Hepatocyte (in vitro differentiated cells): ENCODE measurements at regions not wholly inside any gene's neighbourhood (a gene's known extent, or its start where the extent isn't known, plus 50 kb on each side); places are given as distances from the start of the nearest gene placed in this dataset.

Experiments
- DNase-seq: peaks from one replicate; pipeline ENCODE4 v3.0.0-alpha.2; 2016; ENCODE audit warnings: low spot score
- H2AFZ ChIP-seq: fragments of 200-600 bp; sonication (generic); 2 replicates; pipeline ENCODE4 v1.6.0; 2016; ENCODE audit warnings: antibody characterized with exemption, mild to moderate bottlenecking
- H3K27ac ChIP-seq: fragments of 200-600 bp; sonication (generic); 2 replicates; pipeline ENCODE4 v1.5.1; 2016; ENCODE audit warnings: mild to moderate bottlenecking
- H3K27me3 ChIP-seq: fragments of 200-600 bp; sonication (generic); 2 replicates; pipeline ENCODE4 v1.6.1; 2016
- H3K36me3 ChIP-seq: fragments of 200-600 bp; sonication (generic); replicated peaks from 2 replicates; pipeline ENCODE4 v1.5.1; 2016; ENCODE audit warnings: low read depth; ENCODE audit not compliant: insufficient read depth
- H3K4me1 ChIP-seq: fragments of 200-600 bp; sonication (generic); 2 replicates; pipeline ENCODE4 v1.5.1; 2016; ENCODE audit warnings: mild to moderate bottlenecking, moderate library complexity; ENCODE audit not compliant: insufficient read depth
- H3K4me2 ChIP-seq: fragments of 200-600 bp; sonication (generic); 2 replicates; pipeline ENCODE4 v1.6.0; 2016
- H3K4me3 ChIP-seq: fragments of 200-600 bp; sonication (generic); 2 replicates; pipeline ENCODE4 v1.5.1; 2016; ENCODE audit warnings: mild to moderate bottlenecking
- H3K79me2 ChIP-seq: fragments of 200-600 bp; sonication (generic); 2 replicates; pipeline ENCODE4 v1.6.0; 2017; ENCODE audit warnings: mild to moderate bottlenecking
- H3K9me2 ChIP-seq: fragments of 200-600 bp; sonication (generic); replicated peaks from 2 replicates; pipeline ENCODE4 v1.6.0; 2017; ENCODE audit warnings: mild to moderate bottlenecking; ENCODE audit not compliant: insufficient read depth
- H3K9me3 ChIP-seq: fragments of 200-600 bp; sonication (generic); 2 replicates; pipeline ENCODE4 v1.5.1; 2016; ENCODE audit warnings: low read depth, mild to moderate bottlenecking
- H4K20me1 ChIP-seq: fragments of 200-600 bp; sonication (generic); 2 replicates; pipeline ENCODE4 v1.6.0; 2016; ENCODE audit warnings: mild to moderate bottlenecking; ENCODE audit not compliant: insufficient read depth, poor library complexity, severe bottlenecking
- EZH2 ChIP-seq: fragments of 200-600 bp; sonication (generic); IDR thresholded peaks from 2 replicates; pipeline ENCODE4 v1.6.1; 2016; ENCODE audit warnings: antibody characterized with exemption, mild to moderate bottlenecking, borderline replicate concordance
- EZH2phosphoT487 ChIP-seq: fragments of 200-600 bp; sonication (generic); IDR thresholded peaks from one replicate; pipeline ENCODE4 v1.6.1; 2018; ENCODE audit warnings: antibody characterized with exemption, mild to moderate bottlenecking, low read depth, moderate library complexity; ENCODE audit not compliant: unreplicated experiment, severe bottlenecking
- WGBS: methylation state at CpG from one replicate; pipeline ENCODE4 v1.1.6; 2016; ENCODE audit warnings: low lambda C conversion rate; ENCODE audit errors: missing lambda C conversion rate; 5-methylcytosine and 5-hydroxymethylcytosine counted together
- TF ChIP-seq, protein P1 (sequence below): fragments of 200-600 bp; sonication (generic); IDR thresholded peaks from 2 replicates; pipeline ENCODE4 v1.5.1; 2016; ENCODE audit warnings: antibody characterized with exemption, mild to moderate bottlenecking; ENCODE audit not compliant: poor library complexity

DNA sequence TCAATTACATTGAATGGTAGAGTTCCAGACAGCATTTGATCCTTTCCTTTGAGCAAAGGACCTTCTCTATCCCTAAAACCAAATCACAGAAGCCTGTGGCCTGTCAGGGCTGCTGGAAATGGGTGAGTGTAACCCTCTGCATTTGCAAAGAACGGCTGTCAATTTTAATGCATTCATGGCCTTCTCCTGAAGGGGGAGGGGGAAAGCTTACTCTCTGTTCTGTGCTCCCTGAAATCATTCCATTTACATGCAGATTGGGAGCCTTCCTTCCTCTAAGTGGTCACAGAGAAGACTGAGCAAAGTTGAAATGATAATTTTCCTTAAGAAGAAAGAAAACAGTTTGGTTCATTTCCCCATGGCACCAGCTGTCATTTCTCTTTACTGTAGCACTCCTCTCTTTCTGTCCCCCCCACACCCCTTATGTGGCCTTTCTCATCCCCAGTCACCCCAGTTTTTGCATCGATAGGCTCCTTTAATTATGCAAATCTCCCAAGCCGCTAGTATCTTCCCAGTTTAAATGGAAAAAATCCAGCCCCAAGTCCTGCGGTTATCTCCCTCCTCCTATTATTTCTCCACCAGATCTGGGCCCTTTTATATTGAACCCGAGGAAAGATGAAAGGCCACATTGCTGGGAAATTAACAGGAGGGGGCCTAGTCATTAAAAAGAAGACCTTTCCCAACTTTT, 109.4 kb upstream of the KIRREL3 start:
- 52% methylated on average over 5 of the region's 5 CpGs for WGBS
- Histone ChIP-seq H3K9me2 (no peaks in the 10 kb centered on the region), H4K20me1 (no peaks in the 10 kb centered on the region), H3K4me2 (no peak overlapping the region), H3K4me1 (peaks cover 3% of the 10 kb centered on the region), H3K27me3 (peaks cover 20% of the 10 kb centered on the region), H3K79me2 (no peaks in the 10 kb centered on the region), H2AFZ (no peak overlapping the region), H3K4me3 (no peak overlapping the region), H3K27ac (no peak overlapping the region), H3K36me3 (no peaks in the 10 kb centered on the region), H3K9me3 (no peaks in the 10 kb centered on the region)
- no peak for TF ChIP-seq EZH2phosphoT487
- TF ChIP-seq EZH2, result no peak
- no peak for DNase-seq

DNA sequence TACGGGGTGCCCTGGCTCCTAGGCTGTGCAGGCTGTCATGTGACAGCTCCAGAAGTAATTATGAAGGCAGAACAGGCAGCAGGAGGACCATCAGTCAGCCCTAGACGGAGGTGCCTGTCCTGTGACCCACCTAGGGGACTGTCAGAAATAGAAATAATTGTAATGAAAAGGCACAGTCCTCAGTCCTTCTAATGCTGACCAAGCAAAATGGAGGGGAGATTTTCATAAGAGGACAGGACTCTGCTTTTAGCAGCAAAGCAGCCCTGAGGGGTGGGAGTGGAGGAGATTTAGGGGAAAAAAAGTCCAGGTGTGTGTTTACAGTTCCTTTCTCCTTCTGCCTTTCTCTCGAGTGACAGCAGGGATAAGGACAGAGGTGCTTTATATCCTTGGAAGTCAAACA, 108.3 kb upstream of the KIRREL3 start:
- WGBS, result 72% methylated on average over 3 of the region's 3 CpGs
- H4K20me1 ChIP-seq, result no peaks in the 10 kb centered on the region
- no peaks in the 10 kb centered on the region for H3K36me3 ChIP-seq
- DNase-seq, result no peak
- TF ChIP-seq EZH2phosphoT487 (no peak), EZH2 (no peak)
- TF ChIP-seq, protein P1, sequence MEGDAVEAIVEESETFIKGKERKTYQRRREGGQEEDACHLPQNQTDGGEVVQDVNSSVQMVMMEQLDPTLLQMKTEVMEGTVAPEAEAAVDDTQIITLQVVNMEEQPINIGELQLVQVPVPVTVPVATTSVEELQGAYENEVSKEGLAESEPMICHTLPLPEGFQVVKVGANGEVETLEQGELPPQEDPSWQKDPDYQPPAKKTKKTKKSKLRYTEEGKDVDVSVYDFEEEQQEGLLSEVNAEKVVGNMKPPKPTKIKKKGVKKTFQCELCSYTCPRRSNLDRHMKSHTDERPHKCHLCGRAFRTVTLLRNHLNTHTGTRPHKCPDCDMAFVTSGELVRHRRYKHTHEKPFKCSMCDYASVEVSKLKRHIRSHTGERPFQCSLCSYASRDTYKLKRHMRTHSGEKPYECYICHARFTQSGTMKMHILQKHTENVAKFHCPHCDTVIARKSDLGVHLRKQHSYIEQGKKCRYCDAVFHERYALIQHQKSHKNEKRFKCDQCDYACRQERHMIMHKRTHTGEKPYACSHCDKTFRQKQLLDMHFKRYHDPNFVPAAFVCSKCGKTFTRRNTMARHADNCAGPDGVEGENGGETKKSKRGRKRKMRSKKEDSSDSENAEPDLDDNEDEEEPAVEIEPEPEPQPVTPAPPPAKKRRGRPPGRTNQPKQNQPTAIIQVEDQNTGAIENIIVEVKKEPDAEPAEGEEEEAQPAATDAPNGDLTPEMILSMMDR, result no peak
- no peak overlapping the region for H2AFZ ChIP-seq
- no peaks in the 10 kb centered on the region for H3K9me2 ChIP-seq
- H3K4me2 ChIP-seq, result no peak overlapping the region
- H3K79me2 ChIP-seq, result no peaks in the 10 kb centered on the region
- H3K4me1 ChIP-seq, result peaks cover 3% of the 10 kb centered on the region
- H3K9me3 ChIP-seq, result no peaks in the 10 kb centered on the region
- H3K4me3 ChIP-seq, result no peak overlapping the region
- H3K27ac ChIP-seq, result no peak overlapping the region
- peaks cover 20% of the 10 kb centered on the region for H3K27me3 ChIP-seq

DNA sequence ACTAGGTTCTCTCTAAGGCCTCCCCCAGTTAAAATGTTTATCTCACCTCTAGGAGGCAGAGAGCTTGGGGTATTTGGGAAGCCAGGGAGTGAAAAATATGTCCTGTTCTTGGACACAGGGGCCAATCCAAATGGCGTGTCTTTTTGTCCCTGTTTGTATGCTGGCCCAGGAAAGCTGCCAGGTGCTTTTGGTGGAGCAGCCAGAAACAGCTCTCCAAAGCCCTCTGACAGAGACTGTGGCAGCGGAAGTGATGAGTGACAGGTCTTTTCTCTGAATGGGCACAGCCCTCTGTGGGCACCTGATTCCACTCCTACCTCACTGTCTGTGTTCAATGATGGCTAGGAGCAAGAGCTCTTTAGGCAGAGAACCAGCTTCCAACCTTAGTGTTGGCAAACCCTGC, 106.4 kb upstream of the KIRREL3 start:
- Histone ChIP-seq H3K79me2 (no peaks in the 10 kb centered on the region), H3K27me3 (peaks cover 12% of the 10 kb centered on the region), H3K36me3 (no peaks in the 10 kb centered on the region), H4K20me1 (no peaks in the 10 kb centered on the region), H3K9me2 (no peaks in the 10 kb centered on the region), H3K4me2 (no peak overlapping the region), H3K4me1 (peaks cover 3% of the 10 kb centered on the region), H3K4me3 (no peak overlapping the region), H2AFZ (no peak overlapping the region), H3K27ac (peak overlapping the region; percentile 34), H3K9me3 (no peaks in the 10 kb centered on the region)
- TF ChIP-seq EZH2, result no peak
- TF ChIP-seq, protein P1, result no peak
- TF ChIP-seq EZH2phosphoT487, result no peak
- 94% methylated on average over 2 of the region's 2 CpGs for WGBS
- DNase-seq, result no peak

DNA sequence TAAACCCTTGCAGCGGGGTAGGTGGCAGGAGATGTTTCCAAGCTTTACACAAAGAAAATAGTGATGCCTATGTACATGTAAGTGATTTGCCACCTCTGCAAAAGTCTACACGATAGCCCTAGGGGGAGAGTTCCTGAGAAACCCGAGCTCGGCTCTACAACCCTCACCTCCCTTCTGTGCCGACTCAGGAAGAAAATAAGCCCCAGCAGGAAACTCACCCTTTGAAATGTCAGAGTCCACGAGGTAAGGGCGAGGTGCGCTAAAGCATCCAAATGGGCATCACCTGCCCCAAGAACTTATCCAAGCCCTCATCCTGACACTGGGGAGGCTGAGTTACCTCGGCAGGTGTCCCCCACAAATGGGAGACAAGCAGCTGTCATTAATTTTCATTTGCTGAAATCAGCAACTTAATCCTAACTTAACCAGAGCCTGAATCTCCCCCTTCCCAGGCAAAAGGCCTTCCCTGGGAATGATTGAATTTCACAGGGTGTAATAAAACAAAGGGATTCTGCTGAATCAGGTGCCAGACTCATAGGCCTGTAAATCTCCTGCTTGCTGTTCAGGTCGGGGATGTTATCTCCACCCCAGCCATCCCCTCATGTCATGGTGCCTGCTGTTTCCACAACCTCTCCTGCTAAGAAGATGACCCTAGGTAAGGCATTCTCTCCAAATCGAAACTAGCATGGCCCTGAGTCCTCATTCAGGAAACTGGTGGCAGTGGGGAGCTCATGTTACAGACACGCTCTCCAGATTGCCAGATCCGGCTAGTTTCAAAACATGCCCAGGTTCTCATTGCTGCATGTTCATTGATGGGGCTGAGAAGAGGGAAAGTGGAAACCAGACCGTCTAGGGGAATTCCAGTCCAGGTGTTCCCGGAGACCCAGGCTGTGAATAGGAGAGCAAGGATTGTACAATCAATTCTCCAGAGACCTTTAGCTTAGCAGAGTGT, 105.3 kb upstream of the KIRREL3 start:
- H3K27ac ChIP-seq, result peak overlapping the region; percentile 34
- no peak overlapping the region for H2AFZ ChIP-seq
- peaks cover 3% of the 10 kb centered on the region for H3K4me1 ChIP-seq
- H3K36me3 ChIP-seq, result no peaks in the 10 kb centered on the region
- TF ChIP-seq, protein P1, result no peak
- no peak for TF ChIP-seq EZH2phosphoT487
- no peak for TF ChIP-seq EZH2
- no peaks in the 10 kb centered on the region for H4K20me1 ChIP-seq
- peak; percentile 52 for DNase-seq
- no peaks in the 10 kb centered on the region for H3K79me2 ChIP-seq
- H3K4me3 ChIP-seq, result no peak overlapping the region
- no peaks in the 10 kb centered on the region for H3K9me2 ChIP-seq
- no peaks in the 10 kb centered on the region for H3K9me3 ChIP-seq
- H3K27me3 ChIP-seq, result peaks cover 4% of the 10 kb centered on the region
- 35% methylated on average over 15 of the region's 15 CpGs for WGBS
- H3K4me2 ChIP-seq, result peak overlapping the region; percentile 54
